NCI-H82 treated with DMSO at 0.1 percent for 48 hours (cell line): ENCODE measurements at regions not wholly inside any gene's neighbourhood (a gene's known extent, or its start where the extent isn't known, plus 50 kb on each side); places are given as distances from the start of the nearest gene placed in this dataset.
"Not testable (repeated sequence)": the region's sequence is repeated elsewhere in the genome, so short reads cannot be mapped to it uniquely, and the experiment has no call there.

Experiments used
- DNase-seq: peaks from one replicate; lab custom pipeline; 2025; ENCODE audit not compliant: unreplicated experiment; lab: John Stamatoyannopoulos, UW

GRCh38 chrX:120753413-120754251 is 122.0 kb downstream of the CT47B1 start:
- no peak for DNase-seq

- no peak for DNase-seq
Observed at GRCh38 chrX:120752431-120753082, 122.7 kb upstream of the C1GALT1C1 start.

- no peak for DNase-seq
Observed at GRCh38 chrX:120751683-120752082, 121.8 kb upstream of the C1GALT1C1 start.

GRCh38 chrX:120750381-120750780 is 120.5 kb upstream of the C1GALT1C1 start:
- DNase-seq: no peak

GRCh38 chrX:120749141-120749846 is 119.4 kb upstream of the C1GALT1C1 start:
- DNase-seq: no peak

GRCh38 chrX:120746153-120746552 is 116.3 kb upstream of the C1GALT1C1 start:
- no peak for DNase-seq

GRCh38 chrX:120742946-120743665 is 113.3 kb upstream of the C1GALT1C1 start:
- no peak for DNase-seq

- DNase-seq: no peak
Observed at GRCh38 chrX:120741452-120741851, 111.6 kb upstream of the C1GALT1C1 start.

GRCh38 chrX:120740072-120740471 is 110.2 kb upstream of the C1GALT1C1 start:
- DNase-seq: no peak

- no peak for DNase-seq
Observed at GRCh38 chrX:120739300-120739699, 109.4 kb upstream of the C1GALT1C1 start.

- DNase-seq: no peak
Observed at GRCh38 chrX:120736989-120737388, 107.1 kb upstream of the C1GALT1C1 start.

- no peak for DNase-seq
Observed at GRCh38 chrX:120735966-120736365, 106.1 kb upstream of the C1GALT1C1 start.

- DNase-seq: no peak
Observed at GRCh38 chrX:120732879-120733278, 103.0 kb upstream of the C1GALT1C1 start.

GRCh38 chrX:120732461-120732860 is 102.6 kb upstream of the C1GALT1C1 start:
- no peak for DNase-seq

- no peak for DNase-seq
Observed at GRCh38 chrX:120731386-120731785, 101.5 kb upstream of the C1GALT1C1 start.

- not testable (repeated sequence) for DNase-seq
Observed at GRCh38 chrX:120729506-120730255, 99.8 kb upstream of the C1GALT1C1 start.

GRCh38 chrX:120727911-120728310 is 98.1 kb upstream of the C1GALT1C1 start:
- DNase-seq: no peak

- DNase-seq: no peak
Observed at GRCh38 chrX:120727452-120727851, 97.6 kb upstream of the C1GALT1C1 start.

- no peak for DNase-seq
Observed at GRCh38 chrX:120726294-120726693, 96.4 kb upstream of the C1GALT1C1 start.

- DNase-seq: no peak
Observed at GRCh38 chrX:120725874-120726273, 96.0 kb upstream of the C1GALT1C1 start.
